Astrocyte (in vitro differentiated cells and primary cell): ENCODE measurements at regions not wholly inside any gene's neighbourhood (a gene's known extent, or its start where the extent isn't known, plus 50 kb on each side); places are given as distances from the start of the nearest gene placed in this dataset.

Source experiments
- CTCF ChIP-seq: IDR thresholded peaks from 2 replicates; pipeline ENCODE4 v1.5.1; 2011; ENCODE audit warnings: low read depth, mild to moderate bottlenecking, inconsistent platforms, low read length, moderate library complexity; ENCODE audit not compliant: insufficient read depth
- EZH2 ChIP-seq: IDR thresholded peaks from 2 replicates; pipeline ENCODE4 v1.6.1; 2012; ENCODE audit warnings: mild to moderate bottlenecking, low read length, inconsistent platforms; ENCODE audit not compliant: insufficient read depth

DNA sequence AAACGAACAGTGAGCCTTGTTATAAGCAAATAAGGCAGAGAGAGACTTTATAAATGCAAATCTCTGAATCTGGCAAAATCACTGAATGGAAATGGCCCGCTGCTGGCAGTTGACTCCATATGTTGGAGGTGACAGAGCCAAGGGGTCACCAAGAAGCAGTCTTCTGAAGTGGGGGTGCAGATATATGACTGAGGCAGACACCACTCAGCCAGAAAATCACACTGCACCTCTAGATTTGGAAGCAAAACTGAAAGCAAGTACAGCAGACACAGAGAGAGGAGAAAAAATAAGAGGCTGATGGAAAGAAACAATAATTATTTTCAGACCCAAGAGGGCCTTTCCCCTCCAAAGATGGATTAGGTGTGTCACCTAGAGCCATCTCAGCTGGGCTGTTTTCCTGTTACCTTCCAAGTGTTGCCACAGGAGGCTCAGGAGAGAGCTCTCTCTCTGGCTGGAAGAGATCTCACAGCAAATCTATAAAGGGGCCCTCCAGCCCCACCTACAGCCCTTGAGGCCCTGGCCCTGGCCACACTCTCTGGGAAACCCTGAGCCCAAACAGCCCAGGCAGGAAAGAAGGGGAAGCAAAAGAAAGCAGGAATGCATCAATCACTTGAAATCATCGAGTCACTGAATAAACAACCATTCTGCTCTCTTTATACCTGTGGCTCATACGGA lies 585.1 kb upstream of the PSMD7 start:
- no peak for TF ChIP-seq CTCF
- no peak for TF ChIP-seq EZH2
